HepG2 (cell line): ENCODE measurements at regions not wholly inside any gene's neighbourhood (a gene's known extent, or its start where the extent isn't known, plus 50 kb on each side); places are given as distances from the start of the nearest gene placed in this dataset.

Experiments used
- ATAC-seq: fragments of 200-7000 bp; cut with Tn5 transposase; 3 replicates; pipeline ENCODE4 v1.9.1; 2020; ENCODE audit warnings: mild to moderate bottlenecking, moderate library complexity
- BruUV-seq: library from RNA; stranded (reverse); fragments of 400-500 nt; replicated peaks from 2 replicates; lab custom pipeline; 2021; lab: Mats Ljungman, UMichigan
- CTCF ChIA-PET: fragments of 300-600 bp; formaldehyde crosslinking; extraction: SDS; loops from one replicate; lab custom pipeline; 2021; ENCODE audit warnings: low total read pairs, inconsistent platforms, low intra/inter-chr PET ratio; lab: Yijun Ruan, JAX
- POLR2A ChIA-PET: fragments of 350-600 bp; sonication (Branson Sonifier 250); formaldehyde crosslinking; loops from one replicate; lab custom pipeline; 2020; ENCODE audit warnings: antibody characterized with exemption, inconsistent platforms; lab: Yijun Ruan, JAX
- DNase-seq: peaks from one replicate; pipeline ENCODE4 v3.0.0-alpha.2; 2015; ENCODE audit warnings: low spot score
- FAIRE-seq: peaks from 3 replicates; lab custom pipeline; 2011; peaks lifted over from hg19 to GRCh38; lab: Jason Lieb, UNC
- H2AFZ ChIP-seq: one replicate; pipeline ENCODE4 v1.6.1; 2011; ENCODE audit warnings: low read length, inconsistent platforms
- H3K27ac ChIP-seq: fragments of 300-600 bp; 3 replicates; pipeline ENCODE4 v1.8.0; 2011; ENCODE audit warnings: mixed run types, mild to moderate bottlenecking, mixed read lengths, low read length, inconsistent platforms; ENCODE audit not compliant: insufficient read depth; ENCODE audit errors: extremely low read length
- H3K27me3 ChIP-seq, 2 experiments: fragments of 200-600 bp in 1 of 2; 2 replicates in 1 of 2; 3 replicates in 1 of 2; pipeline versions ENCODE4 v1.6.0 to v1.8.0; 2011; ENCODE audit warnings: low read length in 2 of 2, mild to moderate bottlenecking in 2 of 2, moderate library complexity in 2 of 2, inconsistent platforms in 1 of 2; ENCODE audit not compliant: insufficient read depth in 2 of 2, control insufficient read depth in 1 of 2
- H3K36me3 ChIP-seq, 2 experiments: fragments of 200-600 bp in 1 of 2; replicated peaks in 1 of 2; 2 replicates in 1 of 2; 3 replicates in 1 of 2; pipeline versions ENCODE4 v1.5.1 to v1.8.0; 2011; ENCODE audit warnings: low read length in 2 of 2, inconsistent platforms in 1 of 2; ENCODE audit not compliant: insufficient read depth in 2 of 2, control insufficient read depth in 1 of 2
- H3K4me1 ChIP-seq: 2 replicates; pipeline ENCODE4 v1.5.1; 2012; ENCODE audit warnings: low read length, inconsistent platforms; ENCODE audit not compliant: insufficient read depth
- H3K4me2 ChIP-seq: 2 replicates; pipeline ENCODE4 v1.6.0; 2011; ENCODE audit warnings: low read depth, low read length, inconsistent platforms
- H3K4me3 ChIP-seq, 3 experiments: fragments of 200-600 bp in 1 of 3; sonication (generic), shearing (Covaris generic) in 1 of 3; replicated peaks in 1 of 3; 2 replicates each; pipeline ENCODE4 v1.5.1; 2011 to 2016; ENCODE audit warnings: low read length in 3 of 3, inconsistent platforms in 2 of 3, low read depth in 2 of 3, mild to moderate bottlenecking in 2 of 3, control low read depth in 1 of 3, mixed read lengths in 1 of 3; ENCODE audit not compliant: insufficient read depth in 1 of 3
- H3K79me2 ChIP-seq: one replicate; pipeline ENCODE4 v1.6.1; 2011; ENCODE audit warnings: low read length, inconsistent platforms; ENCODE audit not compliant: insufficient read depth
- H3K9ac ChIP-seq: 2 replicates; pipeline ENCODE4 v1.6.0; 2011; ENCODE audit warnings: mild to moderate bottlenecking, low read depth, low read length, inconsistent platforms; ENCODE audit not compliant: insufficient read depth
- H3K9me3 ChIP-seq: 2 replicates; pipeline ENCODE4 v1.5.1; 2012; ENCODE audit warnings: mild to moderate bottlenecking, low read length
- H4K20me1 ChIP-seq: 2 replicates; pipeline ENCODE4 v1.6.0; 2011; ENCODE audit warnings: inconsistent platforms, mild to moderate bottlenecking, low read length, moderate library complexity; ENCODE audit not compliant: insufficient read depth
- ATM ChIP-seq: fragments of 450-650 bp; IDR thresholded peaks from 2 replicates; pipeline ENCODE4 v1.7.1; 2017; ENCODE audit warnings: mild to moderate bottlenecking, borderline replicate concordance
- HNRNPLL ChIP-seq: fragments of 200-400 bp; formaldehyde crosslinking; IDR thresholded peaks from 2 replicates; pipeline ENCODE4 v1.6.1; 2017; ENCODE audit warnings: mild to moderate bottlenecking, low read depth, low read length; ENCODE audit not compliant: poor library complexity, severe bottlenecking
- MED13 ChIP-seq: sonication (generic); formaldehyde crosslinking; IDR thresholded peaks from 2 replicates; pipeline ENCODE4 v1.5.0; 2020; ENCODE audit warnings: missing genetic modification reagents
- MXD4 ChIP-seq: IDR thresholded peaks from 2 replicates; pipeline ENCODE4 v1.6.1; 2016; ENCODE audit warnings: mild to moderate bottlenecking, missing biosample characterization, missing genetic modification reagents
- MYC ChIP-seq: sonication (generic); formaldehyde crosslinking; IDR thresholded peaks from 2 replicates; pipeline ENCODE4 v1.9.0; 2021; ENCODE audit warnings: missing genetic modification reagents, borderline replicate concordance
- NFE2 ChIP-seq: sonication (generic); formaldehyde crosslinking; IDR thresholded peaks from 2 replicates; pipeline ENCODE4 v1.4.0; 2020; ENCODE audit warnings: missing genetic modification reagents
- ZNF160 ChIP-seq: sonication (generic); formaldehyde crosslinking; IDR thresholded peaks from 2 replicates; pipeline ENCODE4 v1.8.0; 2022; ENCODE audit warnings: mild to moderate bottlenecking, inconsistent platforms, missing genetic modification reagents
- ZNF569 ChIP-seq: sonication (generic); formaldehyde crosslinking; IDR thresholded peaks from 2 replicates; pipeline ENCODE4 v1.5.0; 2020; ENCODE audit warnings: mild to moderate bottlenecking, missing genetic modification reagents, moderate library complexity, borderline replicate concordance
- ZNF598 ChIP-seq: sonication (generic); formaldehyde crosslinking; IDR thresholded peaks from 2 replicates; pipeline ENCODE4 v1.5.1; 2020; ENCODE audit warnings: mild to moderate bottlenecking, missing genetic modification reagents, borderline replicate concordance
- ZNF607 ChIP-seq: sonication (generic); formaldehyde crosslinking; IDR thresholded peaks from 2 replicates; pipeline ENCODE4 v1.5.1; 2020; ENCODE audit warnings: missing genetic modification reagents, mild to moderate bottlenecking, borderline replicate concordance
- WGBS: methylation state at CpG from one replicate; pipeline ENCODE4 v1.1.6; 2017; ENCODE audit warnings: low lambda C conversion rate; 5-methylcytosine and 5-hydroxymethylcytosine counted together
- in situ Hi-C: cut with HindIII; loops from 2 replicates; pipeline ENCODE4 v1.10.0; 2017; ENCODE audit warnings: low pct_unique_long_range_greater_than_20kb; ENCODE audit not compliant: extremely low pct_ligation_motif_present
- intact Hi-C: fragments of 100-400 bp; cut with micrococcal nuclease; formaldehyde crosslinking; loops from one replicate; pipeline ENCODE4 v1.10.0; 2022; ENCODE audit not compliant: unreplicated experiment
- TF ChIP-seq, protein P1 (sequence below): sonication (generic); formaldehyde crosslinking; IDR thresholded peaks from 2 replicates; pipeline ENCODE4 v1.4.0; 2020; ENCODE audit warnings: mild to moderate bottlenecking, missing genetic modification reagents, borderline replicate concordance
- TF ChIP-seq, protein P2 (sequence below): sonication (generic); formaldehyde crosslinking; IDR thresholded peaks from 2 replicates; pipeline ENCODE4 v1.4.0; 2020; ENCODE audit warnings: missing genetic modification reagents
- TF ChIP-seq, protein P3 (sequence below): sonication (generic); formaldehyde crosslinking; IDR thresholded peaks from 2 replicates; pipeline ENCODE4 v1.8.0; 2022; ENCODE audit warnings: missing genetic modification reagents, mild to moderate bottlenecking, inconsistent platforms, borderline replicate concordance
- TF ChIP-seq, protein P4 (sequence below): sonication (generic); formaldehyde crosslinking; IDR thresholded peaks from 2 replicates; pipeline ENCODE4 v1.5.1; 2020; ENCODE audit warnings: mild to moderate bottlenecking, moderate library complexity, missing genetic modification reagents

DNA sequence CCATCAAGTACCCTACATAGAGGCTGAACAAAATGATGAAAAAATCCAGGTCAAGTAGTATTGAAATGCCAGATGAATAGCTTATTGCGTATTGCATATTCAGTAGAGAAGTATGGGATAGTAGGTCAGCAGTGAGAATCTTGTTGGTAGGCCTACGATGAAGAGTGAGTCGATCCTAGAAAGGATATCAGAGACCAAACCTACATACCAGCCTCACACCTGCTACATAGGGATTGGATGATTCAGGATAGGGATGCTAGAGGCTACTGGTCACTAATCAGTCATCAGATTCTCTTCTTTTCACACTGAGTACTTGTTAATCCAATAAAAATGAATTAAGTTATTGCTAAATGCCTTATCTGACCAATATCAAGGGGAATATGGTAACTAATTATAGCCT lies 274.5 kb downstream of the DSEL start (continued):
- TF ChIP-seq, protein P1, sequence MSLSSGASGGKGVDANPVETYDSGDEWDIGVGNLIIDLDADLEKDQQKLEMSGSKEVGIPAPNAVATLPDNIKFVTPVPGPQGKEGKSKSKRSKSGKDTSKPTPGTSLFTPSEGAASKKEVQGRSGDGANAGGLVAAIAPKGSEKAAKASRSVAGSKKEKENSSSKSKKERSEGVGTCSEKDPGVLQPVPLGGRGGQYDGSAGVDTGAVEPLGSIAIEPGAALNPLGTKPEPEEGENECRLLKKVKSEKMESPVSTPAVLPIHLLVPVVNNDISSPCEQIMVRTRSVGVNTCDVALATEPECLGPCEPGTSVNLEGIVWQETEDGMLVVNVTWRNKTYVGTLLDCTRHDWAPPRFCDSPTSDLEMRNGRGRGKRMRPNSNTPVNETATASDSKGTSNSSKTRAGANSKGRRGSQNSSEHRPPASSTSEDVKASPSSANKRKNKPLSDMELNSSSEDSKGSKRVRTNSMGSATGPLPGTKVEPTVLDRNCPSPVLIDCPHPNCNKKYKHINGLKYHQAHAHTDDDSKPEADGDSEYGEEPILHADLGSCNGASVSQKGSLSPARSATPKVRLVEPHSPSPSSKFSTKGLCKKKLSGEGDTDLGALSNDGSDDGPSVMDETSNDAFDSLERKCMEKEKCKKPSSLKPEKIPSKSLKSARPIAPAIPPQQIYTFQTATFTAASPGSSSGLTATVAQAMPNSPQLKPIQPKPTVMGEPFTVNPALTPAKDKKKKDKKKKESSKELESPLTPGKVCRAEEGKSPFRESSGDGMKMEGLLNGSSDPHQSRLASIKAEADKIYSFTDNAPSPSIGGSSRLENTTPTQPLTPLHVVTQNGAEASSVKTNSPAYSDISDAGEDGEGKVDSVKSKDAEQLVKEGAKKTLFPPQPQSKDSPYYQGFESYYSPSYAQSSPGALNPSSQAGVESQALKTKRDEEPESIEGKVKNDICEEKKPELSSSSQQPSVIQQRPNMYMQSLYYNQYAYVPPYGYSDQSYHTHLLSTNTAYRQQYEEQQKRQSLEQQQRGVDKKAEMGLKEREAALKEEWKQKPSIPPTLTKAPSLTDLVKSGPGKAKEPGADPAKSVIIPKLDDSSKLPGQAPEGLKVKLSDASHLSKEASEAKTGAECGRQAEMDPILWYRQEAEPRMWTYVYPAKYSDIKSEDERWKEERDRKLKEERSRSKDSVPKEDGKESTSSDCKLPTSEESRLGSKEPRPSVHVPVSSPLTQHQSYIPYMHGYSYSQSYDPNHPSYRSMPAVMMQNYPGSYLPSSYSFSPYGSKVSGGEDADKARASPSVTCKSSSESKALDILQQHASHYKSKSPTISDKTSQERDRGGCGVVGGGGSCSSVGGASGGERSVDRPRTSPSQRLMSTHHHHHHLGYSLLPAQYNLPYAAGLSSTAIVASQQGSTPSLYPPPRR, result no peak

DNA sequence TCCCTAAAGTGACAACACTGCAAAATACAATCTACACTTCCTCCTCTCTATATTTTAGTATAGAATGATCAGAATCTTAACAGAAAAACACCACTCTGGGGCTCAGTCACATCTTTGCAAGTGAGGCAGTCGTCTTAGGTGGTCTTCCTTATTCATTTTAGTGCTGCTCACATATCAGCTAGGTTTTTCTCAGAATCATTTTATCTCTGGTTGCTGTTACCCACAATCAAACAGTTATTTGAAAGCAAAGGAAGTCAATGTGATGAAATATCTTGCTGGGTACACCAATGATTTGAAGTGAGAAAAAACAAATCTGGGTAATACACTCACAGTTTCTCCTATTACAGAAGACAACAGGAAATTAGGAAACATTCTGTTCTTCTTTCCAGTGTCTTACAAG lies 275.2 kb downstream of the DSEL start:
- Histone ChIP-seq H3K4me2 (no peak overlapping the region), H3K27ac (no peak overlapping the region), H3K27me3 (no peaks in the 10 kb centered on the region; a peak in 1 of 5 replicates), H2AFZ (no peak overlapping the region), H4K20me1 (no peaks in the 10 kb centered on the region), H3K79me2 (no peaks in the 10 kb centered on the region), H3K4me3 (no peak overlapping the region), H3K9me3 (no peaks in the 10 kb centered on the region), H3K9ac (no peak overlapping the region), H3K36me3 (no peaks in the 10 kb centered on the region), H3K4me1 (no peaks in the 10 kb centered on the region)
- ChIA-PET POLR2A (no interaction called here), CTCF (no interaction called here)
- ATAC-seq, result no peak
- in situ Hi-C loops (no loop called here), intact Hi-C loops (no loop called here)
- no peak for DNase-seq
- FAIRE-seq, result no peak
- 0% methylated on average over 1 of the region's 1 CpG for WGBS
- BruUV-seq, result no TSS peak
- TF ChIP-seq ZNF160 (CRISPR knock-in tag) (no peak), HNRNPLL (no peak), MED13 (CRISPR knock-in tag) (no peak), MXD4 (CRISPR knock-in tag) (no peak), ZNF598 (CRISPR knock-in tag) (no peak), NFE2 (CRISPR knock-in tag) (no peak), ATM (no peak), MYC (CRISPR knock-in tag) (no peak), ZNF569 (no peak), ZNF607 (CRISPR knock-in tag) (no peak)
- TF ChIP-seq, protein P2, sequence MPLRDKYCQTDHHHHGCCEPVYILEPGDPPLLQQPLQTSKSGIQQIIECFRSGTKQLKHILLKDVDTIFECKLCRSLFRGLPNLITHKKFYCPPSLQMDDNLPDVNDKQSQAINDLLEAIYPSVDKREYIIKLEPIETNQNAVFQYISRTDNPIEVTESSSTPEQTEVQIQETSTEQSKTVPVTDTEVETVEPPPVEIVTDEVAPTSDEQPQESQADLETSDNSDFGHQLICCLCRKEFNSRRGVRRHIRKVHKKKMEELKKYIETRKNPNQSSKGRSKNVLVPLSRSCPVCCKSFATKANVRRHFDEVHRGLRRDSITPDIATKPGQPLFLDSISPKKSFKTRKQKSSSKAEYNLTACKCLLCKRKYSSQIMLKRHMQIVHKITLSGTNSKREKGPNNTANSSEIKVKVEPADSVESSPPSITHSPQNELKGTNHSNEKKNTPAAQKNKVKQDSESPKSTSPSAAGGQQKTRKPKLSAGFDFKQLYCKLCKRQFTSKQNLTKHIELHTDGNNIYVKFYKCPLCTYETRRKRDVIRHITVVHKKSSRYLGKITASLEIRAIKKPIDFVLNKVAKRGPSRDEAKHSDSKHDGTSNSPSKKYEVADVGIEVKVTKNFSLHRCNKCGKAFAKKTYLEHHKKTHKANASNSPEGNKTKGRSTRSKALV (CRISPR knock-in tag), result no peak
- TF ChIP-seq, protein P3, sequence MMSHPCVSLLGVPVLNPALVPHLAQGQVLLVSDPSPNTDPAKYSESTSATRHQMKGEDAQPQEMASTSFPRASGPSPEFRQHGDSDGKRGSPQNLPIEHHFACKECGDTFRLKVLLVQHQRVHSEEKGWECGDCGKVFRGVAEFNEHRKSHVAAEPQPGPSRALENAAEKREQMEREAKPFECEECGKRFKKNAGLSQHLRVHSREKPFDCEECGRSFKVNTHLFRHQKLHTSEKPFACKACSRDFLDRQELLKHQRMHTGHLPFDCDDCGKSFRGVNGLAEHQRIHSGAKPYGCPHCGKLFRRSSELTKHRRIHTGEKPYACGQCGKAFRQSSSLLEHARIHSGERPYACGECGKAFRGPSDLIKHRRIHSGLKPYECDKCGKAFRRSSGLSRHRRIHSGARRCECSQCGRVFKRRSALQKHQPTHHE (CRISPR knock-in tag), result no peak
- TF ChIP-seq, protein P4, sequence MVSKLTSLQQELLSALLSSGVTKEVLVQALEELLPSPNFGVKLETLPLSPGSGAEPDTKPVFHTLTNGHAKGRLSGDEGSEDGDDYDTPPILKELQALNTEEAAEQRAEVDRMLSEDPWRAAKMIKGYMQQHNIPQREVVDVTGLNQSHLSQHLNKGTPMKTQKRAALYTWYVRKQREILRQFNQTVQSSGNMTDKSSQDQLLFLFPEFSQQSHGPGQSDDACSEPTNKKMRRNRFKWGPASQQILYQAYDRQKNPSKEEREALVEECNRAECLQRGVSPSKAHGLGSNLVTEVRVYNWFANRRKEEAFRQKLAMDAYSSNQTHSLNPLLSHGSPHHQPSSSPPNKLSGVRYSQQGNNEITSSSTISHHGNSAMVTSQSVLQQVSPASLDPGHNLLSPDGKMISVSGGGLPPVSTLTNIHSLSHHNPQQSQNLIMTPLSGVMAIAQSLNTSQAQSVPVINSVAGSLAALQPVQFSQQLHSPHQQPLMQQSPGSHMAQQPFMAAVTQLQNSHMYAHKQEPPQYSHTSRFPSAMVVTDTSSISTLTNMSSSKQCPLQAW (CRISPR knock-in tag), result no peak
